ENCODE measurements at regions not wholly inside any gene's neighbourhood (a gene's known extent, or its start where the extent isn't known, plus 50 kb on each side); places are given as distances from the start of the nearest gene placed in this dataset.

DNA sequence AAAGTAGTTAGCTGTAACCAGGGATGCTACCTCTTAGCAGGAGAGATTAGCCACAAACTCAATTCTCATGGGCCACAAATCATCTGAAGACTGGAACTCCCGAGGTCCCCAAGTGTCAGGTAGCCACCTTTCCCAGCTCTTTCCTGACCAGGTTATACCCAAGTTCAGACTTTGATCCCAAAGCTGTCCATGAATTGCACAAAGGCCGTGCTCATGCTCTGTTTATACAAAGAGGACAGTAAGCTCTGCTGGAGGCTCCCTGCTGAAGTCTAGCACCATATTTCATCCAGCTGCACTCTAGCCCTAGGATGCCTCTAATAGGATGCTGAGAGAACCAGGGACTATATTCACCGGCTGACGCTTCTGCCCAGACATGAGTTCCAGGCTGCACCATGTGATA is 271.0 kb upstream of the ADAMTSL1 start:
- no peak for TF ChIP-seq EP300 (IDR thresholded peaks at IDR 0.05; ENCODE audit: borderline replicate concordance in 1 of 2, control insufficient read depth in 1 of 2, low read depth in 2 of 2, low read length in 2 of 2)
- TF ChIP-seq CREM (IDR thresholded peaks at IDR 0.05; ENCODE audit: low read depth): no peak
- TF ChIP-seq CREB1 (IDR thresholded peaks at IDR 0.05; ENCODE audit: low read depth): no peak
- TF ChIP-seq, protein P1, sequence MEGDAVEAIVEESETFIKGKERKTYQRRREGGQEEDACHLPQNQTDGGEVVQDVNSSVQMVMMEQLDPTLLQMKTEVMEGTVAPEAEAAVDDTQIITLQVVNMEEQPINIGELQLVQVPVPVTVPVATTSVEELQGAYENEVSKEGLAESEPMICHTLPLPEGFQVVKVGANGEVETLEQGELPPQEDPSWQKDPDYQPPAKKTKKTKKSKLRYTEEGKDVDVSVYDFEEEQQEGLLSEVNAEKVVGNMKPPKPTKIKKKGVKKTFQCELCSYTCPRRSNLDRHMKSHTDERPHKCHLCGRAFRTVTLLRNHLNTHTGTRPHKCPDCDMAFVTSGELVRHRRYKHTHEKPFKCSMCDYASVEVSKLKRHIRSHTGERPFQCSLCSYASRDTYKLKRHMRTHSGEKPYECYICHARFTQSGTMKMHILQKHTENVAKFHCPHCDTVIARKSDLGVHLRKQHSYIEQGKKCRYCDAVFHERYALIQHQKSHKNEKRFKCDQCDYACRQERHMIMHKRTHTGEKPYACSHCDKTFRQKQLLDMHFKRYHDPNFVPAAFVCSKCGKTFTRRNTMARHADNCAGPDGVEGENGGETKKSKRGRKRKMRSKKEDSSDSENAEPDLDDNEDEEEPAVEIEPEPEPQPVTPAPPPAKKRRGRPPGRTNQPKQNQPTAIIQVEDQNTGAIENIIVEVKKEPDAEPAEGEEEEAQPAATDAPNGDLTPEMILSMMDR (IDR thresholded peaks at IDR 0.05 in 2 of 3, conservative IDR thresholded peaks at IDR 0.05 in 1 of 3; ENCODE audit: control insufficient read depth in 2 of 3, extremely low read depth in 1 of 3, insufficient read depth in 1 of 3, low read depth in 3 of 3, low read length in 3 of 3): no peak
- TF ChIP-seq CEBPB (IDR thresholded peaks at IDR 0.05; ENCODE audit: borderline replicate concordance in 1 of 2, low read depth in 2 of 2, low read length in 2 of 2): no peak
- TF ChIP-seq, protein P2, sequence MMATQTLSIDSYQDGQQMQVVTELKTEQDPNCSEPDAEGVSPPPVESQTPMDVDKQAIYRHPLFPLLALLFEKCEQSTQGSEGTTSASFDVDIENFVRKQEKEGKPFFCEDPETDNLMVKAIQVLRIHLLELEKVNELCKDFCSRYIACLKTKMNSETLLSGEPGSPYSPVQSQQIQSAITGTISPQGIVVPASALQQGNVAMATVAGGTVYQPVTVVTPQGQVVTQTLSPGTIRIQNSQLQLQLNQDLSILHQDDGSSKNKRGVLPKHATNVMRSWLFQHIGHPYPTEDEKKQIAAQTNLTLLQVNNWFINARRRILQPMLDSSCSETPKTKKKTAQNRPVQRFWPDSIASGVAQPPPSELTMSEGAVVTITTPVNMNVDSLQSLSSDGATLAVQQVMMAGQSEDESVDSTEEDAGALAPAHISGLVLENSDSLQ (IDR thresholded peaks at IDR 0.05): no peak
- TF ChIP-seq, protein P3, sequence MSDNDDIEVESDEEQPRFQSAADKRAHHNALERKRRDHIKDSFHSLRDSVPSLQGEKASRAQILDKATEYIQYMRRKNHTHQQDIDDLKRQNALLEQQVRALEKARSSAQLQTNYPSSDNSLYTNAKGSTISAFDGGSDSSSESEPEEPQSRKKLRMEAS (IDR thresholded peaks at IDR 0.05; ENCODE audit: low read depth, low read length): no peak
- TF ChIP-seq RCOR1 (conservative IDR thresholded peaks at IDR 0.05; ENCODE audit: low read depth, low read length): no peak
- no peak for TF ChIP-seq CBX3 (IDR thresholded peaks at IDR 0.05; ENCODE audit: borderline replicate concordance, low read depth)
- TF ChIP-seq RAD21 (IDR thresholded peaks at IDR 0.05; ENCODE audit: insufficient read depth, low read depth, low read length): no peak
- TF ChIP-seq, protein P4, sequence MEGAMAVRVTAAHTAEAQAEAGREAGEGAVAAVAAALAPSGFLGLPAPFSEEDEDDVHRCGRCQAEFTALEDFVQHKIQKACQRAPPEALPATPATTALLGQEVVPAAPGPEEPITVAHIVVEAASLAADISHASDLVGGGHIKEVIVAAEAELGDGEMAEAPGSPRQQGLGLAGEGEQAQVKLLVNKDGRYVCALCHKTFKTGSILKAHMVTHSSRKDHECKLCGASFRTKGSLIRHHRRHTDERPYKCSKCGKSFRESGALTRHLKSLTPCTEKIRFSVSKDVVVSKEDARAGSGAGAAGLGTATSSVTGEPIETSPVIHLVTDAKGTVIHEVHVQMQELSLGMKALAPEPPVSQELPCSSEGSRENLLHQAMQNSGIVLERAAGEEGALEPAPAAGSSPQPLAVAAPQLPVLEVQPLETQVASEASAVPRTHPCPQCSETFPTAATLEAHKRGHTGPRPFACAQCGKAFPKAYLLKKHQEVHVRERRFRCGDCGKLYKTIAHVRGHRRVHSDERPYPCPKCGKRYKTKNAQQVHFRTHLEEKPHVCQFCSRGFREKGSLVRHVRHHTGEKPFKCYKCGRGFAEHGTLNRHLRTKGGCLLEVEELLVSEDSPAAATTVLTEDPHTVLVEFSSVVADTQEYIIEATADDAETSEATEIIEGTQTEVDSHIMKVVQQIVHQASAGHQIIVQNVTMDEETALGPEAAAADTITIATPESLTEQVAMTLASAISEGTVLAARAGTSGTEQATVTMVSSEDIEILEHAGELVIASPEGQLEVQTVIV (IDR thresholded peaks at IDR 0.05; ENCODE audit: borderline replicate concordance, partially characterized antibody): no peak
- TF ChIP-seq LARP7 (IDR thresholded peaks at IDR 0.05): no peak
